ENCODE measurements at regions not wholly inside any gene's neighbourhood (a gene's known extent, or its start where the extent isn't known, plus 50 kb on each side); places are given as distances from the start of the nearest gene placed in this dataset.

DNA sequence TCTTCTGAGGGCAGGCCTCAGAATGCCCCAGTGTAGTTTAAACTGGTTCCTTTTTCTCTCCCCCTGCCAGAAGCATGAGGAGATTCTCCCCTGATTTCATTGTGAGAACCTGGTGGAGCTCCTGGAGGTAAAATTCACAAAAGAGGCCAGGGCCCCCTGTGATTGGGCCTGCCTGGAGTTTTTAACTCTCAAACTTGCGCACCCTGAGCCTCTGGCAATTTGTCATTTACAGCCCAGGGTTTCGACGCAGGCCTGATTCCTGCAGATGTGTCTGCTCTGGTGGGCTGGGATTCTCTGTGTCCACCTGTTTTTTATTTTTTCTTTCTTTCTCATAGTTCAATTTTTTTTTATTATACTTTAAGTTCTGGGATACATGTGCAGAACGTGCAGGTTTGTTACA, 157.9 kb downstream of the ASB1 start:
- no peak for DNase-seq

DNA sequence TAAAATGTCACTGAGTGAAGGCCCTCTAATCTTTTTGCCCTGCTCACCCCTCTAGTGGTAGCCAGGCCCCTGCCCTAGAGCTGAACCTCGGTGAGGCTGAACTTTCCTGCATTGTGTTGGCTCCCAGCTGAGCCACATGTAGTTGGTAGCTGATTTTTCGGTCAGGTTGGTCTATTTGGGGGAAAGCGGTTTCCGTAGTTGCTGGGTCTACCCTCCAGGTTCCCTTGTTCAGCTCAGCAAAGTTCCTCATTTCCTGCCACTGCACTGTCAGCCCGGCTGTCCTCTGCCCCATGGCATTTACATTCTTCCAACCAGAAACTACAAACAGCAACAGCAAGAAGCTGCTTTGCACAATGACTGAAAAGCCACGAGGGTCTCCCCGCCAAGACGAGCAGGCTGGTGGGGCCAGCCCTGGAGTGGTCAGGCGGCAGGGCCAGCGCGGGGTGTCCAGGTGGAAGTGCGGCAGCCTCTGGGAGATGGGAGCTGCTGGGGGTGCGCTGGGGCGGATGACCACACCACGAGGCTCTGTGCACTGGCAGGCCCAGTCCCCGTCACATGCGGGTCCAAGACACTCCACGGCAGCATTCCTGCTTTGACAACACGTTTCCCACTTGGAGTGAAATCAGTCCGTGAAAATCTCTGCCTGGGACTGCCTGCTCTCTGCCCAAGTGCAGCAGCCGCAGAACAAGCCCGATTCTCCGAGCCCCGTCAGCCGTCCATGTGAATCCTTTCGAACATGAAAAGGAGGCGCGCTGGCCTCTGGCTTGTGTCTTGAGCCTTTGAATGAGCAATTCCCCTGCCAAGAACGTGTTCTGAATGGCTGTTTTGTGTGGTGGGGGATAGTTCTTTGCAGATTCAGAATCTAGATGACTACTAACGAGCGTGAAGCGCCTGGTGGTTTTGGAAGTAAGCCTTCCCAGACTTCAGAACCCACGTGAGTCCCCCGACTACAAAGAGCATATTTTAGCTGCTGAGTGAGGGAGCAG, 159.4 kb downstream of the ASB1 start:
- DNase-seq, result no peak

DNA sequence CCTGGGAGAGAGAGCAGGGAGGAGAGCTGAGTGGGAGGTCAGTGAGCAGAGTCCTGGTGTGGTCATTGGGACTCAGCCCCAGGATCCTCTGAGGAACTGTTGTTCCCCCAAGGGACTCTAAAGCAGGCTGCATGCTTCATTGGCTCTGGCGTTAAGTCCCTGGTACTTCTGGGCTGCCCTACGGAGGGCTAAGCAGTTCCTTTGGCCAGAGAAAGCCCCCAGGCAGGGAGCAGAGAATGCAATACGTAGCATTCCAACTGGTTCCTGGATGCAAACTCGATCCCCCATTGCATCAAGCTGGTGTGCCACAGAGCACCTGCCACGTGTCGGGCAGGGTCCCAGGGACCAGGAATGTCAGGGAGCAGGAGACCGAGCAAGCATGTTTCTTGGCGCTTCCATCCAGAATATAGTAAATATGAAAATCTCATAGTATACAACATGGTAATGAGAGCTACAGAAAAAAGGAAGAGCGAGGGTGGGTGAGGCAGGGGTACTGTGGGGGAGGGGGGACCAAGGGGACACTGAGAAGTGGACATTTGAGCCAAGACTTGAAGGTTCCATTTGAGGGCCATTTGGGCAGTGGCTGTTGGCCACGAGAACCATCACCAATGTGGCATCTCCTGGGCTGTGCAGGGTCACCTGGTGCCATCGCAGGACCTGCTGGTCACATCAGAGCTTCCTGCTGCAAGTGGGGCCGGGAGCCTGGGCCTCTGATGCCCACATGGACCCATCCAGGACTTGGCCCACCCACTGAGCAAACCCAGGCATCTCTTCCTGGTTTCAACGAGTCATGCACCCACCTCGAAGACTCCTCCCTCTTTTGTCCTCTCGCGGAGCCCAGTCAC, 160.4 kb downstream of the ASB1 start:
- DNase-seq, result no peak

DNA sequence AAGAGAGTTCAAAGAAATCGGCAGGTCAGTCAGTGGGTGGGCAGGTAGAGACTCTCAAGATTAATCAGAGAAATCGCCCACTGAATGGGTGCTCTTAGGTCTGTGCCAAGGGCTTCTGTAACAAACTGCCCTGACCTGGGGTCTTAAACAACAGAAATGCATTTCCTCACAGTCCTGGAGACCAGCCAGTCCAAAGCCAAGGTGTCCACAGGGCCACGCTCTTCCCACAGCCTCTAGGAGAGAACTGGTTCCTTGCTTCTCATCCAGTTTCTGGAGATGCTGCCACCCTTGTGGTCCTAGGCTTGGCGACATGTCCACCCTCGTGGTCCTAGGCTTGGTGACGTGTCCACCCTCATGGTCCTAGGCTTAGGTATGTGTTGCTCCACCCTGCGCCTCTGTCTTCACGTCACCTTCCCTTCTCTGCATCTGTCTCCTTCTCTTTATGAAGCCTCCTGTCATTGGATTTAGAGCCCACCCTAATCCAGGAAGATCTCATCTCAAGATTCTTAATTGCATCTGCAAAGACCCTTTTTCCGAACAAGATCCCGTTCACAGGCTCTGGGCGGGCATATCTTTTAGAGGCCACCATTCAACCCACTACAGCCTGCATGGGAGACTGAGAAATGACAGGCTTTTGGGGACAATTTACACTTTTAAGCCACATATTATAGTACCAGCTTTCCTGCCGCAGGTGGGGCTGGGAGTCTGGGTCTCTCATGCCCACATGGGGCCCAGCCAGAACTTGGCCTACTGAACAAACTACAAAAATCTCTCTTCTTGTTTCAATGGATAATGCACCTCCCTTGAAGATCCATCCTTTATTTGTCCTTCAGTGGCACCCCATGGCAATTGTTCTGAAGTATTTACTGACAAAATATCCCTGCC, 161.3 kb downstream of the ASB1 start:
- DNase-seq, result no peak

GRCh38 chr2:238589591-238590460, 163.1 kb downstream of the ASB1 start:
- no peak for DNase-seq

DNA sequence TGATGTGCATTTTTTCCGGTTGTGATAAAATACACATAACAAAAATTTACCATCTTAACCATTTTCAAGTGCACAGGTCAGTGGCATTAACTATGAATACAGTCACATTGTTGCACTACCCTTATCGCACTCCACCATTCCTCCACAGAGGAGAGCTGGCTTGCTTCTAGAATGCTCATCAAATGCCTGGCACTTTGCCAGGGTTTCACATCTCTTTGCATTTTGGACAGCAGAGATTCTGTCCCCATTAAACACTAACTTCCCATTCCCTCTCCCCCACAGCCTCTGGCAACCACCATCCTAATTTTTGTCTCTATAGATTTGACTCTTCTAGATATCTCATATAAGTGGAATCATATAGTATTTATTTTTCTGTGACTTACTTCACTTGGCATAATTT, 165.0 kb downstream of the ASB1 start:
- DNase-seq, result no peak

DNA sequence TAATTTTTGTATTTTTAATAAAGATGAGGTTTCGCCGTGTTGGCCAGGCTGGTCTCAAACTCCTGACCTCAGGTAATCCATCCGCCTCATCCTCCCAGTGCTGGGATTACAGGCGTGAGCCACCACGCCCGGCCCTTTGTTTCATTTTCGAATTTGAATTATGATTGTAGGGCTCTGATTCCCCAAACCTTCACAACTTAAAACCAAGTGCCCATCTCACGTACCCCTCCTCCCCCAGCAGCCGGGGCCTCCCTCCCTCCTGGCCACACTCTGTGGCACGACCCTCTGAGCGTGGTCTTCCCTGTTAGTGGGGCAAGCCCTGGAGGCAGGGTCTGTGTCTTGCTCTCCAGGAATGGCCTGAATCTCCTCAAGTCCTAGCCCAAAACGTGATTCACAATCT, 166.5 kb downstream of the ASB1 start:
- DNase-seq, result no peak

GRCh38 chr2:238593678-238594077, 167.0 kb downstream of the ASB1 start:
- no peak for DNase-seq

DNA sequence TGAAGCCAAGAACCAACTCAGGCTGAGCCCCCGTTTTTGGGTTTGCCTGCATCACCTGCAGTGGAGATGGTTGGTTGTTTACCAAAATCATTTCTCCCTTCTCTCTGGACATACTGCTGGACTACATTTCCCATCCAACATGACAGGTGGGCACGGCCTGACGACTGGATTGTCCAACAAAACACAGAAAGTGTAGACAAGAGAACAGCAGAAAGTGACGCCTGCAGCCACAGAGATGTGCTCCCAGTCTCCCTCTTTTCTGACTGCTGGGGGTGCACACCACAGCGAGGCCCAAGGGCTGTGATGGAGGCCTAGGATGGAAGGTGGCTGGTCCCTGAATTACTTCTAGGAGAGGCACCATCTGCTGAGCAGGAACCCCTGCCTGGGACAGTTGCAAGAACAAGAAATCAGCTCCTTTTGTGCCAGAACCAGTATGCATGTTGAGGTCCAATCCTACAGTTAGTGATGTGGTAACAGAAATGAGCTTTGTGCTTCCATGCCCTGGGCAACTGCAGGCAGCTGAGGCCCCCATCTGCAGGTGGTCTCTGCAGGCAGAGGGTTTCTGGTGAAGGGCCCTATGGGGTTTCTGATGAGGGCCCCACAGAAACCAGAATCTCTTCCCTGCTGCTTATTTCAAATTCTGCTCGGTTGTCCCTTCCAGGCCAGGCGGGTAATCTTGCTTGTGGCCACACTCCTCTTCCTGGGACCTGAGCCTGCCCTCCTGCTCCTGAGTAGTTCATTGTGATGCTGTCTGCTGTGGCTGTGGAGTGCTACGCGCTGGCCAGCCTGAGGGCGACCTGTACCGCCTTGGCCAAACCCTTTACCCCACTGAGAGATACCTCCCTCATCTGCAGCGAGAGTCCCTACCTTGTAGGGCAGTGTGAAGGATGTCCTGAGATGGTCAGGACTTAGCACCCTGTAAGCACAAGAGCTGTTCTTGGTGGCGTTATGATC, 168.3 kb downstream of the ASB1 start:
- no peak for DNase-seq

GRCh38 chr2:238595750-238596570, 169.2 kb downstream of the ASB1 start:
- DNase-seq, result no peak

DNA sequence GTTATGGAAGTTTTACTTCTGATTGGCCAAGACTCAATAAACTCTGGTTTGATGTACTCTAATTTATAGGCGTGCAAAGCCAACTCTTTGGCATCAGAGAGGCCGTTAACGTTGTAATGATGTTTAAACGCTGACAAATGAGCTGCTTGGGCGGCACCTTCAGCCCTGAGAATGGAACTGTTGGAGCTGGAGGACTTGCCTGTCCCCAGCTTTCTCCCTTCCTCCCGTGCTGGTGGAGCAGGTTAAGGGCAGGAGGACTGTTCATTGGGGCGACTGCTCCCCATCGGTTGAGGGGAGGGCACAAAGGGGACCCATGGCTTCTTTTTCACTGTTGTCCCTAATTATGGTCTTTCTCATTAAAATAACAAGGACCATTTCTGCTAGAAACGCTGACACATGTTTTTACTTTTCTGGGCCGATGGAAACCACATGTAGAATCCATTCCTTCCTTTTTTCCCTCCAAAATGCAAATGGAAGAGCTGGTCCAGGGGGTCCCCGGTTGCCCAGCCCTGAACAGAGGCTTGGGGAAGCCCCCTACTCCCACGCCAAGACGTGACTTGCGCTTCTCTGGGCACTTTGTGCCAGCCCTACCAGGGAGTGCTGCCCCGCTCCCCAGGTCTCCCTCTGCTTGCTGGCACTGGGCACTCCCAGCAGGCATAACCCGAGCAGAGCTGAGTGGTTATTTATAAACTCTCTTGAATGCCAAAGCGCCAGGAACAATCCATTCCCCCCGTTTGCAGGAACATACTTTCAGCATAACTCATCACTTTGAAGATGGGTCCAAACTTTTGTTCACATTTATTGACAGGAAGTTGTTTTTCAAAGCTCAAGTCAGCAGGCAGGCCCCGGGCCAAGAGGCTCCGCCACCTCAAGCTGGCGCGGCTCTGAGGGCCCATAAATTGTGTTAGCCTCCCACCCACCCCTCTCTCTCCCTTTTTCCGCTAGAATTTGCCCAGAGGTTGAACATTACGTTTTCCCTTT, 170.1 kb downstream of the ASB1 start:
- DNase-seq, result no peak

DNA sequence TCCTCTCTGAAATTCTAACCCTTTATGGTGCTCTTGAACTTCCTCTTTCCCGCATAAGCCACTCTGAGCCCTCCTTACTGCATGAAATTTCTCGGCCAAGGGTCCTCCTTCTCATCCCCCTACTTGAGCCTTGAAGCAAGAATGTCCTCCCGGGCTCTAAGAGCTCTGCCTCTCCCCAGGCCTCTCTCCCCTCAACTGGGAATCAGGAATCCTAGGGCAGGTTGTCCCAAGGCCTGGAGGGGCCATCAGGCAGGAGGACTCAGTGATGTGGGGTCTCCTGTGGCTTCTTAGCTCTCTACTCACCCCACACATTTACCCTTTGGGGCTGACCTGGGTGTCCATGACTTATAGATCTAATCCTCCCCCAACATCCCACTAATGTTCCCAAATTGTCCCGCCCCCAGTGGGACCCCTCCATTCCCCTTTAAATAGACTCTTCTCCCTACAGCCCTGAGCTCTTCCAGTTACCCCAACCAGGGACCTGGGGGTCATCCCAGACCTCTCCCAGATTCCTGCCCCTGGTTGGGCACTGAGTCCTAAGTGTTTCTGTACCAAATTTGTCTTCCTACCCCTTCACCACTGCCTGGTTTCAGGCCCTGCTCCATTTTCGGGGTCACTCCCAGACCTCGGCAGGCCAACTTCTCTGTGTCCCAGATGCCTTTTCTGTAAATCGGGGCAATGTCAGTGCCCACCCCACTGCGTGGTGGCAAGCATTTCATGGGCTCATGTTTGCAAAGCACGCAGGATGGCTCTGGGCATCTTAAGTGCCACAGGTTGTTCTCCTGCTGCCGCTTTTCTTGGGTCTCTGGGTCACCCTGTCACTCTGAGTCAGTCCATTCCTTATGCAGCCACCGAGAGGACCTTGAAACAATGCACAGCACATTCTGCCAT, 171.2 kb downstream of the ASB1 start:
- DNase-seq, result no peak

DNA sequence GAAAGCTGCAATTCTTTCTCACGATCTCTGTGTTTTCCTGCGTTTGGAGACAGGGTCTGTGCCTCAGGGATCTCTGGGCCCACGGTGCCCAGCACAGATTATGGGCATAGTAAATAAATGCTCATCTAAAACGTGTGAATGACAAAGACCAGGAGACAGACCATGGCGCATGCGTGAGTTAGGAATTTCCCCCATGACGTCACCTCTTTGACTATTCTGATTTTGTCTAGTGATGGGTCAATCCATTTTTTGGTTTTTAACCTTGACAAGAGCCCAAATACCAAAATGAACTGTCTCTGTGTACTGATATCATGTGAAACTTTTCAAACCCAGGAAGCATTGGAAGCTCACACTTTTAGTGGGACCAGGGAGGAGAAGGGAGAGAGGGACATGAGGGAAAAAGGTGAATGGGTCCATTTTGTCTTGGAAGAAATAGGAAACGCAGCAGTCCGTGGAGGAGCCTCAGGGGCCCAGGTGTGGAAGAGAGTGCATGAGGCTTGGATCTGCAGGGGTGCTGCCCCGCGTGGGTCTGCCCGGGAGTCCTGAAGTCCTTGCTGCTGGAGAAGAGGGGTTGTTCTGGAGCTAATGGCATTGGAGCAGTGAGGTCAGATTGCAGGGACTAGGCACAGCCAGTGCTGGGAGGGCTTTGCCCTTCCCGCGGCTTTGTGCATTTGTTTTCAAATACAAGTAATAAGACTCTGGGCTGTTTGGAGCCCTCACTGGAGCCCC, 172.2 kb downstream of the ASB1 start:
- no peak for DNase-seq

DNA sequence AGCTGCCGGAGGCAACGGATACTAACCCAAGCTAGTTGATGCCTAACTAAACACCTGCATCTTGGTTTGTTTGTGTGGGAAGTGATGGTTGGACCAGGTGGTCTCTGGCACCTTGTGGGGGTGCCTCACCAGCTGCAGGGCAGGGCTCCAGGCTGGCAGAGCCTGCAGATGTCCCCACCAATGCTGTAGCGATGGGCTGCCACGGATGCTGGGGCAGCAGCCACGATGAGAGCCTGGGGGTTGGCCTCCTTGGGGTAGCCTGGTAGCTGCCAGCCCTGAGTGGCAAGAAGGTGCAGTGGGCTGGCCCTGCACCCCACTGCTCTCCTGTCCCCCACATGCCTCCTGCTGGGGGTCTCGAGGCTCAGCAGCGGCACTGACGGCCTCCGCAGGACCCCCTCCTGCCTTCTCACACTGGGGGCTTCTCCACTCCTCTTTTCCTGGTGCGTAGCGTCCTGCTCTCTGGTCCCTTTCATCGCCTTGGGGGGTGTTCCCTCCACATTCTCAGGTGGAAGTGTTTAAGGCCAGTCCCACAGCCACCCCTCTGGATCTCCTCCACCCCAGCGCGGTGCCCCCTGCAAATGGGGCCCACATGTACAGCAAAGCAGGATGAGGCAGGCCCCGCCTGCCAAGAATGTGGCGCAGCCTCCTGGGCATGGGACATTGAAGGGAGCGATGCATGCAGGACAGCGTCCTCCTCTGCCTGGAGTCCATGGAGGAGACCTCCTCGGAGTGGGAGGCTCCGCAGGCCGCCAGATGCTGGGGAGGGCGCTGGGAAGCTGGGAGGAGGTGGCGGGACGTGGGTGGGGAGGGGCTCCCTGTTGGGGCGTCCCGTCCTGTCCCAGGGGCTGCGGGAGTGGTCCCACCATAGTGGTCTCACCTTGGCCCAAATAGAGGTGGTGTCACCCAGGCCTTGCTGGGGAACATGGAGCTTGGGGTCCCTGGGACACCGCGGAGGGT, 173.1 kb downstream of the ASB1 start:
- no peak for DNase-seq
